ENCODE measurements at regions not wholly inside any gene's neighbourhood (a gene's known extent, or its start where the extent isn't known, plus 50 kb on each side); places are given as distances from the start of the nearest gene placed in this dataset.

DNA sequence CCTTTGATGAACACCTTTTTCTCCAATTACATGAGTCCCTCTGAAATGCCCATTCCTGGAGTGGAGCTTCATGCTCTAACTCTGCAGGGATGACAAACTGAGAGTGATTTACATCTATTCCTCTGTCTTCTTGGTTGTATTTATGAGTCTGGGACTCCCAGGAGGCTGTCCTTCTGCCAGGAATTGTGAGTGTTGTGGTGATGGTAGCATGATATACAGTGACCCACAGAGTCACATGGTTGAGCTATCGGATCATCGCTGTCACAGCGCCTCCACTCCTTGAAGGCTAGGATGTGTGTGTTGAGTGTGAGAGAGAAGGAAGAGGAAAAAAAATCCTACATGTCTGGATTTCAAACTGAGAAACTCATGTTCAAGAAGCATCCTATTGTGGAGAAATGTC is 163.4 kb upstream of the CACNA1E start:
- no peak for TF ChIP-seq POLR2A (IDR thresholded peaks at IDR 0.05)
- TF ChIP-seq POLR2AphosphoS5 (IDR thresholded peaks at IDR 0.05), result no peak
- TF ChIP-seq, protein P1, sequence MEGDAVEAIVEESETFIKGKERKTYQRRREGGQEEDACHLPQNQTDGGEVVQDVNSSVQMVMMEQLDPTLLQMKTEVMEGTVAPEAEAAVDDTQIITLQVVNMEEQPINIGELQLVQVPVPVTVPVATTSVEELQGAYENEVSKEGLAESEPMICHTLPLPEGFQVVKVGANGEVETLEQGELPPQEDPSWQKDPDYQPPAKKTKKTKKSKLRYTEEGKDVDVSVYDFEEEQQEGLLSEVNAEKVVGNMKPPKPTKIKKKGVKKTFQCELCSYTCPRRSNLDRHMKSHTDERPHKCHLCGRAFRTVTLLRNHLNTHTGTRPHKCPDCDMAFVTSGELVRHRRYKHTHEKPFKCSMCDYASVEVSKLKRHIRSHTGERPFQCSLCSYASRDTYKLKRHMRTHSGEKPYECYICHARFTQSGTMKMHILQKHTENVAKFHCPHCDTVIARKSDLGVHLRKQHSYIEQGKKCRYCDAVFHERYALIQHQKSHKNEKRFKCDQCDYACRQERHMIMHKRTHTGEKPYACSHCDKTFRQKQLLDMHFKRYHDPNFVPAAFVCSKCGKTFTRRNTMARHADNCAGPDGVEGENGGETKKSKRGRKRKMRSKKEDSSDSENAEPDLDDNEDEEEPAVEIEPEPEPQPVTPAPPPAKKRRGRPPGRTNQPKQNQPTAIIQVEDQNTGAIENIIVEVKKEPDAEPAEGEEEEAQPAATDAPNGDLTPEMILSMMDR (IDR thresholded peaks at IDR 0.05), result no peak

All from suprapubic skin (tissue), 4 donors.